ENCODE measurements at regions not wholly inside any gene's neighbourhood (a gene's known extent, or its start where the extent isn't known, plus 50 kb on each side); places are given as distances from the start of the nearest gene placed in this dataset.

DNA sequence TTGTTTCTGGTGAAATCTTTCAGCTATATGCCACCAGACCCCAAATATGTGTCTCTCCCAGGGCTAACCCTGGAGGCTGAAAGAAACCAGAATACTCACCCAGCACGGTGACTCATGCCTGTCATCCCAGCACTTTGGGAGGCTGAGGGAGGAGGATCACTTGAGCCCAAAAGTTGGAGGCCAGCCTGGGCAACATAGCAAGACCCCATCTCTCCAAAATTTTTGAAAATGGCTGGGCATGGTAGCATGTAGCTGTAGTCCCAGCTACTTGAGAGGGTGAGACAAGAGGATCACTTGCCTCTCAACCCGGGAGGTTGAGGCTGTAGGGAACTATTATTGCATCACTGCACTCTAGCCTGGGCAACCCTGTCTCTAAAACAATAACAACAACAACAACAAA lies 76.1 kb upstream of the UQCRFS1 start:
- no peaks in the 10 kb centered on the region for H3K27me3 ChIP-seq
- no peak for TF ChIP-seq POLR2A (IDR thresholded peaks at IDR 0.05)
- TF ChIP-seq, protein P1, sequence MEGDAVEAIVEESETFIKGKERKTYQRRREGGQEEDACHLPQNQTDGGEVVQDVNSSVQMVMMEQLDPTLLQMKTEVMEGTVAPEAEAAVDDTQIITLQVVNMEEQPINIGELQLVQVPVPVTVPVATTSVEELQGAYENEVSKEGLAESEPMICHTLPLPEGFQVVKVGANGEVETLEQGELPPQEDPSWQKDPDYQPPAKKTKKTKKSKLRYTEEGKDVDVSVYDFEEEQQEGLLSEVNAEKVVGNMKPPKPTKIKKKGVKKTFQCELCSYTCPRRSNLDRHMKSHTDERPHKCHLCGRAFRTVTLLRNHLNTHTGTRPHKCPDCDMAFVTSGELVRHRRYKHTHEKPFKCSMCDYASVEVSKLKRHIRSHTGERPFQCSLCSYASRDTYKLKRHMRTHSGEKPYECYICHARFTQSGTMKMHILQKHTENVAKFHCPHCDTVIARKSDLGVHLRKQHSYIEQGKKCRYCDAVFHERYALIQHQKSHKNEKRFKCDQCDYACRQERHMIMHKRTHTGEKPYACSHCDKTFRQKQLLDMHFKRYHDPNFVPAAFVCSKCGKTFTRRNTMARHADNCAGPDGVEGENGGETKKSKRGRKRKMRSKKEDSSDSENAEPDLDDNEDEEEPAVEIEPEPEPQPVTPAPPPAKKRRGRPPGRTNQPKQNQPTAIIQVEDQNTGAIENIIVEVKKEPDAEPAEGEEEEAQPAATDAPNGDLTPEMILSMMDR (IDR thresholded peaks at IDR 0.05): no peak
- H3K4me1 ChIP-seq: no peaks in the 10 kb centered on the region
- no peak overlapping the region for H3K4me3 ChIP-seq (replicated peaks in 1 of 3)
- DNase-seq: no peak
- no peak overlapping the region for H3K27ac ChIP-seq
- intact Hi-C loops (cut with DNase I): no loop called here
- 70 to 87% methylated on average over 1 to 2 of the region's 2 CpGs for WGBS, 2 donors
- H3K9me3 ChIP-seq: no peaks in the 10 kb centered on the region
- no peaks in the 10 kb centered on the region for H3K36me3 ChIP-seq

DNA sequence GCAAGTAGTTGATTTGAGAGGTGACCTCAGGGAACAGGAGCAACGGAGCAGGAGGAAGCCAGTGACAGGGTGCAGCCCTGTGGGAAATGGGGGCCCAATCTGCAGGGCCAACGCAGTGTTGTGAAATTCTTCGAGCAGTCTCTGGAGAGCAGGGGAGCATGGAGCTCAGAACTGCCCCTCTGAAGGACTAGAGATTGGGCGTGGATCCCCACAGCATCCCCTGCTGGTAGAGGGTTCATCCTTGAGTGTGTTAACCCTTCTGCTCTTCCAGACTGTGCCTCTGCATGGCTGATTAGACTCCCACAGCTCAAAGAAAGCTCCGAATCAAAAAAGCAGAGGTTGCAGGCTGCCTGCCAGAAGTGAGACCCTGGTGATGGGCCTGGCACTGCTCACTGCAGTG lies 77.9 kb upstream of the UQCRFS1 start:
- intact Hi-C loops (cut with DNase I): no loop called here
- H3K36me3 ChIP-seq: no peaks in the 10 kb centered on the region
- TF ChIP-seq, protein P1 (IDR thresholded peaks at IDR 0.05): no peak
- TF ChIP-seq POLR2A (IDR thresholded peaks at IDR 0.05): no peak
- H3K4me1 ChIP-seq: no peaks in the 10 kb centered on the region
- no peak overlapping the region for H3K4me3 ChIP-seq (replicated peaks in 1 of 3)
- H3K9me3 ChIP-seq: no peaks in the 10 kb centered on the region
- no peak overlapping the region for H3K27ac ChIP-seq
- no peaks in the 10 kb centered on the region for H3K27me3 ChIP-seq
- 55 to 57% methylated on average over 5 of the region's 5 CpGs for WGBS, 2 donors
- DNase-seq: no peak

DNA sequence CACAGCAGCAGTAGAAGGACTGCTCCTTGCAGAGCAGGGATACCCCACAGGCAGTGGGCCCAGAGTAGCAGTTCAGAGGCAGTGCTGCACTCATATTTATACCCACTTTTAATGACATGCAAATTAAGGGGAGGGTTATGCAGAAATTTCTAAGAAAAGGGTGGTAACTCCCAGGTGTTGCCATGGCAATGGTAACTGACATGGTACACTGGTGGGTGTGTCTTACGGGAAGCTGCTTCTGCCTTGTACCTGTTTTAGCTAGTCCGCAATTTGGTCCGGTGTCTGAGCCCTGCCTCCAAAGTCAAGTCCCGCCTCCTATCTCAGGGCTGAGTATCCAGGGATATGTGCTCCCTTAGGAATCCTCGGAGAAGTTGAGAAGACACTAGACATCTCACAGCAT lies 79.2 kb upstream of the UQCRFS1 start:
- no peaks in the 10 kb centered on the region for H3K36me3 ChIP-seq
- H3K9me3 ChIP-seq: no peaks in the 10 kb centered on the region
- no peak overlapping the region for H3K4me3 ChIP-seq (replicated peaks in 1 of 3)
- 88 to 89% methylated on average over 5 of the region's 5 CpGs for WGBS, 2 donors
- no peaks in the 10 kb centered on the region for H3K27me3 ChIP-seq
- intact Hi-C loops (cut with DNase I): no loop called here
- H3K4me1 ChIP-seq: no peaks in the 10 kb centered on the region
- no peak for DNase-seq
- TF ChIP-seq, protein P1 (IDR thresholded peaks at IDR 0.05): no peak
- TF ChIP-seq POLR2A (IDR thresholded peaks at IDR 0.05): no peak
- no peak overlapping the region for H3K27ac ChIP-seq

DNA sequence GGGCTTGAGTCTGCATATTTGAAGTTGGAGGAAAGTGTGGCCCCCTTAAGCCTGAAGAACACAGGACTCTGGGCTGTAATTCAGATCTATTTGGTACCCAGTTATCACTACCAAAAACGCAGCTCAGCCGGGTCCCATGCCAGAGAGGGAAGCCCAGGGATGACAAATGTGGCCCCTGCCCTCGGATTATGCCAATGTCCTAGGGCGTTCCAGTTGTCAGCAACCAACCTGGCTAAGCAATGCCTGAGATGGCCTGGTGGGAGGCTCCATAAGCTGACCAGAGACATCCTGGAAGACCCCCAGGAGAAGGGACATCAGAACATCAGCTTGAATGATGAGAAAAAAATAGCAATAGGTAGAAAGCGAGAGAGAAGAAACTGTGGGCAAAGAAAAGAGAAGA lies 79.6 kb upstream of the UQCRFS1 start:
- intact Hi-C loops (cut with DNase I): no loop called here
- TF ChIP-seq POLR2A (IDR thresholded peaks at IDR 0.05): no peak
- TF ChIP-seq, protein P1 (IDR thresholded peaks at IDR 0.05): no peak
- H3K9me3 ChIP-seq: no peaks in the 10 kb centered on the region
- no peak overlapping the region for H3K27ac ChIP-seq
- no peak overlapping the region for H3K4me3 ChIP-seq (replicated peaks in 1 of 3)
- DNase-seq: no peak
- H3K36me3 ChIP-seq: no peaks in the 10 kb centered on the region
- no peaks in the 10 kb centered on the region for H3K27me3 ChIP-seq
- WGBS, 2 donors: 77 to 88% methylated on average over 5 of the region's 5 CpGs
- H3K4me1 ChIP-seq: no peaks in the 10 kb centered on the region

DNA sequence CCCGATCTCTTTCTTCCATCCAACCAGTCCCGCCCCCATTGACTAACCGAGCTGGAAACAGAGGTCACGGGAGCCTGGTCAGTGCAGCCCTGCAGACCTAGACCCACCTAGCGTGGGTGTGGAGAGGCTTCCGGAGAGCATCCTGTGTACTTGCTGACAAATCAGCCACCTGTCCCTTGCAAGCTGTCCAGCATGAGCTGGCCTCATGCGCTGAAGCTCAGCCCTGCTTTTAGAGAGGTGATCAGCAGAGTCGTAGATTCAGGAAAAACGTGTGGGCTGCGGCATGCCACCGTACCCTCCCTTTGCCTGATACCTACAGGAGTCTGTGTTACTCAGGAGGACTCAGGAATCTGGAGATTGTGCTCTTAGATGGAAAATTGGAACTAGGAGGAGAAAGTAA lies 80.3 kb upstream of the UQCRFS1 start:
- 51 to 63% methylated on average over 11 of the region's 11 CpGs for WGBS, 2 donors
- no peak for DNase-seq
- Histone ChIP-seq H3K27me3 (no peaks in the 10 kb centered on the region), H3K4me1 (no peaks in the 10 kb centered on the region), H3K4me3 (replicated peaks in 1 of 3) (no peak overlapping the region), H3K9me3 (no peaks in the 10 kb centered on the region), H3K27ac (no peak overlapping the region), H3K36me3 (no peaks in the 10 kb centered on the region)
- no peak for TF ChIP-seq POLR2A (IDR thresholded peaks at IDR 0.05)
- TF ChIP-seq, protein P1 (IDR thresholded peaks at IDR 0.05): no peak
- intact Hi-C loops (cut with DNase I): no loop called here
